IPS-NIHi11 (cell line): ENCODE measurements at regions not wholly inside any gene's neighbourhood (a gene's known extent, or its start where the extent isn't known, plus 50 kb on each side); places are given as distances from the start of the nearest gene placed in this dataset.
"Not testable (repeated sequence)": the region's sequence is repeated elsewhere in the genome, so short reads cannot be mapped to it uniquely, and the experiment has no call there.

Experiments used
- DNase-seq: peaks from one replicate; pipeline ENCODE4 v3.0.0; 2012; ENCODE audit warnings: mixed read lengths, low spot score

- DNase-seq, result no peak
These were observed 766.9 kb upstream of the PCDH10 start for GRCh38 chr4:132382243-132382642.

DNA sequence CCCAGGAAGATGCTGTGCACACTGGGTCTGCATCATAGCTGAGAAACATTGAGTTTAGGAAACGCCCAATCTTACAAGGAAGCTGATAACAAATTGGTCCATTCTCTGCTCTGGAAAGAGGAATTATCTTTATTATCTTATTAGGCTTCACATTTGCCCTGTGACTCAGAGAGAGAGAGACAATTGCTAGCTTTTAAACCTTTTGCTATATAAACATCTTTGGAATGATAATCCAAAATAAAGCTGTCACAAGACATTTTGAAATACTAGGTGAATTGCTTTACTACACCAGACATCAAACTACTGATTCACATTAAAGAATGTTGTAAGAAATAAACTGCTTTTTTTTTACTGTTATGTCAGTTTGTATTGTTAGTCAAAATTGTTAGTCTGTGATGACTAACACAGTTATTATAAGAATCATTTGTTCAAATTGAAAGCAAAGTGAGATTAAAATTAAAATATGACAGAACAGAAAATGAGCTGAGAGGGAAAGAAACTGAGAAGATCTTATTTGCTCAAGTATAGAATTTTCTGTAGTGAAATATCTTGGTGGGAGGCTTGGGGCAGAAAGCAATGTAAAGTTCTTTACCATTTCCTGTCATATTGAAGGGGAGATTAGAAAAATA, 765.4 kb upstream of the PCDH10 start:
- DNase-seq, result no peak

GRCh38 chr4:132384709-132385108, 764.4 kb upstream of the PCDH10 start:
- no peak for DNase-seq

DNA sequence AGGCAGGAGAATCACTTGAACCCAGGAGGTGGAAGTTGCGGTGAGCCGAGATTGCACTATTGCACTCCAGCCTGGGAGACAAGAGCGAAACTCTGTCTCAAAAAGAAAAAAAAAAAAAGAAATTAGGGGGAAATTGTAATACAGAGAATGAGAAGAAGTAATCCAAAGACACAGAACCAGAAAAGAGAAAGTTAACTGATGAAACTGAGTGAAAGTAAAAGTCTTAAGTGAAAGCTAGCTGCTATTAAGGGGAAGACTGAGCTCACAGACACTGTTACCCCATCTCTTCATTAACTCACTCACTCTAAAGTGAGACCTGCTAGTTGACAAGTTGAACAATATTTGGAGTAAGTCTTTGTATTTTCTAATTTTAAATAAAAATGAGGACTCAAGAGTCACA, 763.0 kb upstream of the PCDH10 start:
- no peak for DNase-seq

- no peak for DNase-seq
These were observed 762.0 kb upstream of the PCDH10 start for GRCh38 chr4:132387060-132387459.

- DNase-seq, result no peak
These were observed 753.5 kb upstream of the PCDH10 start for GRCh38 chr4:132395561-132395960.

GRCh38 chr4:132396636-132397035, 752.5 kb upstream of the PCDH10 start:
- no peak for DNase-seq

GRCh38 chr4:132417220-132417619, 731.9 kb upstream of the PCDH10 start:
- DNase-seq, result no peak

DNA sequence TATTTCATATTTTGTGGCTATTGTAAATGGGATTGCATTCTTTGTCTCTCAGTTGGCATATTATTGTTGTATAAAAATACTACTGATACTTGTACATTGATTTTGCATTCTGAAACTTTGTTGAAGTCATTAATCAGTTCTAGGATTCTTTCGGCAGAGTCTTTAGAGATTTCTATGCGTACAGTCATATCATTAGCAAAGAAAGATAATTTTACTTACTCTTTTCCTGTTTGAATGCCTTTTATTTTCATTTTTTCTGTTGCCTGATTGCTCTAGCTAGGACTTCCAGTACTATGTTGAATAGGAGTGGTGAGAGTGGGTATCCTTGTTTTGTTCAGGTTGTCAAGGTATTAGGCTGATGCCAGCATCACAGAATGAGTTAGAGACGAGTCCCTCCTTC, 722.0 kb upstream of the PCDH10 start:
- DNase-seq, result no peak

DNA sequence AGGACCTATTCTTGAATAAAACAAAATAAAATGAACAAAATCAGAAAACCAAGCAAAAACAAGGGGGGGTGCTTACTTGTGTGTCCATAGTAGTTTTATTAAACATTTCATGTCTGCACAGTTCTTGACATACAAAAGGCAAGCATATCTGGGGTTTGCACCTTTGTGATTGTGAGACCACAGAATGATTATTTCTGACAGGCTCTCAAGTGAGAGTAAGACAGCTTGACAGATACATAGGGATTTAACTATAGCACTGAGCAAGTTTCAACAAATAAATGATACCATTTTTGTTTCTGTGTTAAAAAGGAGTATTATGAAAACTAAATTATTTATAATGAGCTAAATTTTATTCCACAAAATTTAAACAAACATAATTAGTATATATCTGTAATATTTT, 712.0 kb upstream of the PCDH10 start:
- DNase-seq, result no peak

DNA sequence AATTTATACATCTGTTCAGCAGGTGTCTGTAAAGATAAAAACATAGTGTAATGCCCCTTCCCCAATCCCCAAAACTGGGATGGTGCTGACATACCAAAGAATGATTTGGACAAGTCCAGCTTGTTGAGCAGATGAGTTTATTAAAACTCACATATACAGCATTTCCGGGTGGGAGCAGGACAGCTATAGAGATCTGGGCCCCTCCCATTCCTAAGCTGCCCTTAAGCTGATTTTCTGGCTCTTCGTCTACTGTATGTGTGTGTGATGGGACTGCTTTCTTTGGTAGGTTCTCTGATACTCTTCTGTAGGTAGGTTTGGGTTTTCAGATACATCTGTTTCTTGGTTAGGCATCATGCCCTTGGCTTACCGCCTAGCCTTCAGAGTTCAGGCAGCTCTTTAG, 703.7 kb upstream of the PCDH10 start:
- no peak for DNase-seq

DNA sequence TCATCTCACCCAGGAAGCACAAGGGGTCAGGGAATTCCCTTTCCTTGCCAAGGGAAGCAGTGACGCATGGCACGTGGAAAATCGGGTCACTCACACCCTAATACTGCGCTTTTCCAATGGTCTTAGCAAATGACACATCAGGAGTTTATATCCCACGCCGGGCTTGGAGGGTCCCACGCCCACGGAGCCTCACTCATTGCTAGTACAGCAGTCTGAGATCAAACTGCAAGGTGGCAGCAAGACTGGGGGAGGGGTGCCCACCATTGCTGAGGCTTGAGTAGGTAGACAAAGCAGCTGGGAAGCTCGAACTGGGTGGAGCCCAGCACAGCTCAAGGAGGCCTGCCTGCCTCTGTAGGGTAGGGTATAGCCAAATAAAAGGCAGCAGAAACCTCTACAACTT, 691.1 kb upstream of the PCDH10 start:
- not testable (repeated sequence) for DNase-seq

DNA sequence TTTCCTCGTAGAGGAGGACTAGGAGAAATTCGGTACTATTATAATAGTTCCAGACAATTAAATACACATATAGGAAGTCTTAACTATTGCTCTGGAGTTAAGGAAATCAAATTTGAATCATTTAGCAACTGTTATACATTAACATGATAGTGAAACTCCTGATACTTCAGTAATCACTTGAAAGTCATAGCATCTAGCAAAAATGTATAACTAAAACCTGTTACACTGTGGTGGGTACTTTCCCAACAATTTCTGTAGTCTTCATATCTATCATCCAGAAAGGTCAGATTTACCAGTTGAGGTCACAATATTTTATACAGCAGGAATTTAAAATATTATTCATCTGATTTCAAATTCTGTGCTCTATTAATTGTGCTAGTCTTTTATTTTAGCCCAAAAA, 669.6 kb upstream of the PCDH10 start:
- no peak for DNase-seq

- DNase-seq, result no peak
These were observed 660.5 kb upstream of the PCDH10 start for GRCh38 chr4:132488555-132488954.

GRCh38 chr4:132493476-132493875, 655.6 kb upstream of the PCDH10 start:
- DNase-seq, result no peak

DNA sequence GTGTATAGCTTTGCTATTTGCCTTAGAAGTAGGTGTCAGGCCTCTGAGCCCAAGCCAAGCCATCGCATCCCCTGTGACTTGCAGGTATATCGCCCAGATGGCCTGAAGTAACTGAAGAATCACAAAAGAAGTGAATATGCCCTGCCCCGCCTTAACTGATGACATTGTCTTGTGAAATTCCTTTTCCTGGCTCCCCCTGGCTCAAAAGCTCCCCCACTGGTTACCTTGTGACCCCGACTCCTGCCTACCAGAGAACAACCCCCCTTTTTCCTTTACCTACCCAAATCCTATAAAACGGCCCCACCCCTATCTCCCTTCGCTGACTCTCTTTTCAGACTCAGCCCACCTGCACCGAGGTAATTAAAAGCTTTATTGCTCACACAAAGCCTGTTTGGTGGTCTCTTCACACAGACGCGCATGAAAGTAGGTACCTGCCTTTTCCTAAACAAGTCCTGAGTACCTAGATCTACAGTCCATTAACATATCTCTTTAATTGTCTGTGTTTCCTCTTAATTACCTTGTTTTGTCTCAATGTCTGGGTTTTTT, 653.8 kb upstream of the PCDH10 start:
- DNase-seq, result not testable (repeated sequence)

- no peak for DNase-seq
These were observed 650.9 kb upstream of the PCDH10 start for GRCh38 chr4:132498215-132498614.

- DNase-seq, result no peak
These were observed 647.0 kb upstream of the PCDH10 start for GRCh38 chr4:132502096-132502552.

- DNase-seq, result no peak
These were observed 644.7 kb upstream of the PCDH10 start for GRCh38 chr4:132504438-132504837.

DNA sequence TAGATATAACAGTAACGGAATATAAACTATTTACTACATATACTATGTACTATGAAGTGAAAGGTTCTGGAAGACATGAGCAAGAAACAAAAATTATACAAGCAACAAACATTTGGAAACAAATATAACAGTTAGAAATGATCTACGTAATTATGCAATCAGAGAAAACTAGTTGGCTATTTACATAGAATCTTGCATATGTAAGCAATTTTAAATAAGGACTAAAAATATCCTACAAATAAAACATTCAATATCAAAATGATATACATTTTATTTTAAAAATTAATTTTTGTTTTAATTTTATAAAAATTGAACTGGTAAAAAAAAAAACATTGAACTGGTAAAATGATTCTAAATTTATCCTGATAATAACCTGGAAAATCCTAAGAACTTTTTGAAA, 642.5 kb upstream of the PCDH10 start:
- DNase-seq, result no peak

DNA sequence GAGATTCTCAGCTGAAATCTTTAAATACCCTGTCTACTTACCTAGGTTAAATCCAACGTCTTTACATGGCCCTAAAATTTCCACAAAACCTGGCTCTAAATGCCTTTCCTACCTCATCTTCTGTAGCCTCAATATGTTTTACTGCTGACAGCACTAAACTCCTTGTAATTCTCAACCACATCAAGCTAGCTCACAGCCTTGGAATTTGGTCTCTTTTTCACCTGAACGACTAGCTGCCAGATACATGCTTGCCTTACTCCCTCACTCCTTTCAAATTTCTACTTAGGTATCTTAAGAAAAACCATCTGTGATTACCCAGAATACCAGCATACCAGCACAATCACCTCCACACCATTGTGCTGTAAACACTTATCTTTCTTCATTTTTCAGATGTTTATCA, 635.6 kb upstream of the PCDH10 start:
- DNase-seq, result no peak

DNA sequence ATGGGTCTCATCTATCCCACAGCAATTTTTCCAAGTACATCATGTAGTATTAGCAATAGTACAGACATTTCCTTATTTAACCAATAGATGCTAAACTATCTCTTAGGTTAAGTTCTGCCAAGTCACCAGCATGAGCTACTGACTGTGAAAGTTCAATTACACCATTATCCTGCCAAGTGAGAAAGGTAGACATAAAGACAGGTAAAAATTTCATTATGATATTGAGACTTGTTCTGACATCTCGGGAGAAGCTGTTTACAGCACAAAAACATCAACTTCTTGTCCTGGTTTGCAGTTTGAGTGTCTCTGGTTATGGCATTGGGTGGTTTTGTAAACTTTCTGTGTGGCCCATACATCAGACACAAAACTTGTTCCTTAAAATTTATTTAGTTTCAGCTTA, 622.4 kb upstream of the PCDH10 start:
- no peak for DNase-seq

- no peak for DNase-seq
These were observed 621.3 kb upstream of the PCDH10 start for GRCh38 chr4:132527817-132528216.

- no peak for DNase-seq
These were observed 618.2 kb upstream of the PCDH10 start for GRCh38 chr4:132530861-132531260.
